ENCODE measurements at regions not wholly inside any gene's neighbourhood (a gene's known extent, or its start where the extent isn't known, plus 50 kb on each side); places are given as distances from the start of the nearest gene placed in this dataset.
"Not testable (repeated sequence)": the region's sequence is repeated elsewhere in the genome, so short reads cannot be mapped to it uniquely, and the experiment has no call there.

GRCh38 chr7:145489609-145490008, 627.0 kb upstream of the CNTNAP2 start:
- FAIRE-seq (no peak), DNase-seq (ENCODE audit: insufficient read length) (no peak)
- TF ChIP-seq POLR2AphosphoS5 (IDR thresholded peaks at IDR 0.05; ENCODE audit: low read depth, low read length) (no peak), TAF1 (IDR thresholded peaks at IDR 0.05; ENCODE audit: borderline replicate concordance, low read depth, low read length) (no peak), POLR2A (IDR thresholded peaks at IDR 0.05; ENCODE audit: low read depth, low read length) (no peak)

GRCh38 chr7:145488816-145489215, 627.8 kb upstream of the CNTNAP2 start:
- FAIRE-seq: no peak

GRCh38 chr7:145481985-145482384, 634.6 kb upstream of the CNTNAP2 start:
- no peak for TF ChIP-seq TAF1 (IDR thresholded peaks at IDR 0.05; ENCODE audit: borderline replicate concordance, low read depth, low read length)
- no peak for TF ChIP-seq POLR2AphosphoS5 (IDR thresholded peaks at IDR 0.05; ENCODE audit: low read depth, low read length)
- TF ChIP-seq POLR2A (IDR thresholded peaks at IDR 0.05; ENCODE audit: low read depth, low read length): no peak
- DNase-seq (ENCODE audit: insufficient read length): no peak
- no peak for FAIRE-seq

More at GRCh38 chr7:145488816-145489215, 627.8 kb upstream of the CNTNAP2 start:
- TF ChIP-seq POLR2A (IDR thresholded peaks at IDR 0.05; ENCODE audit: low read depth, low read length) (no peak), POLR2AphosphoS5 (IDR thresholded peaks at IDR 0.05; ENCODE audit: low read depth, low read length) (no peak), TAF1 (IDR thresholded peaks at IDR 0.05; ENCODE audit: borderline replicate concordance, low read depth, low read length) (no peak)
- DNase-seq (ENCODE audit: insufficient read length): no peak

GRCh38 chr7:145478541-145478940, 638.1 kb upstream of the CNTNAP2 start:
- FAIRE-seq (no peak), DNase-seq (ENCODE audit: insufficient read length) (no peak)
- no peak for TF ChIP-seq TAF1 (IDR thresholded peaks at IDR 0.05; ENCODE audit: borderline replicate concordance, low read depth, low read length)
- no peak for TF ChIP-seq POLR2AphosphoS5 (IDR thresholded peaks at IDR 0.05; ENCODE audit: low read depth, low read length)
- TF ChIP-seq POLR2A (IDR thresholded peaks at IDR 0.05; ENCODE audit: low read depth, low read length): no peak

- DNase-seq (ENCODE audit: insufficient read length): no peak
- no peak for FAIRE-seq
- TF ChIP-seq POLR2AphosphoS5 (IDR thresholded peaks at IDR 0.05; ENCODE audit: low read depth, low read length) (no peak), POLR2A (IDR thresholded peaks at IDR 0.05; ENCODE audit: low read depth, low read length) (no peak), TAF1 (IDR thresholded peaks at IDR 0.05; ENCODE audit: borderline replicate concordance, low read depth, low read length) (no peak)
These were observed 638.3 kb upstream of the TPK1 start for GRCh38 chr7:145474009-145474686.

GRCh38 chr7:145471883-145472282, 636.0 kb upstream of the TPK1 start:
- FAIRE-seq (no peak), DNase-seq (ENCODE audit: insufficient read length) (no peak)
- TF ChIP-seq POLR2AphosphoS5 (IDR thresholded peaks at IDR 0.05; ENCODE audit: low read depth, low read length): no peak
- no peak for TF ChIP-seq TAF1 (IDR thresholded peaks at IDR 0.05; ENCODE audit: borderline replicate concordance, low read depth, low read length)
- no peak for TF ChIP-seq POLR2A (IDR thresholded peaks at IDR 0.05; ENCODE audit: low read depth, low read length)

- TF ChIP-seq POLR2A (IDR thresholded peaks at IDR 0.05; ENCODE audit: low read depth, low read length) (no peak), POLR2AphosphoS5 (IDR thresholded peaks at IDR 0.05; ENCODE audit: low read depth, low read length) (no peak), TAF1 (IDR thresholded peaks at IDR 0.05; ENCODE audit: borderline replicate concordance, low read depth, low read length) (no peak)
- DNase-seq (ENCODE audit: insufficient read length) (no peak), FAIRE-seq (no peak)
These were observed 628.4 kb upstream of the TPK1 start for GRCh38 chr7:145464287-145464686.

- DNase-seq (ENCODE audit: insufficient read length) (no peak), FAIRE-seq (no peak)
- TF ChIP-seq TAF1 (IDR thresholded peaks at IDR 0.05; ENCODE audit: borderline replicate concordance, low read depth, low read length): no peak
- TF ChIP-seq POLR2AphosphoS5 (IDR thresholded peaks at IDR 0.05; ENCODE audit: low read depth, low read length): no peak
- no peak for TF ChIP-seq POLR2A (IDR thresholded peaks at IDR 0.05; ENCODE audit: low read depth, low read length)
These were observed 626.6 kb upstream of the TPK1 start for GRCh38 chr7:145462463-145462862.

- FAIRE-seq (no peak), DNase-seq (ENCODE audit: insufficient read length) (no peak)
- TF ChIP-seq TAF1 (IDR thresholded peaks at IDR 0.05; ENCODE audit: borderline replicate concordance, low read depth, low read length) (no peak), POLR2AphosphoS5 (IDR thresholded peaks at IDR 0.05; ENCODE audit: low read depth, low read length) (no peak), POLR2A (IDR thresholded peaks at IDR 0.05; ENCODE audit: low read depth, low read length) (no peak)
These were observed 599.0 kb upstream of the TPK1 start for GRCh38 chr7:145434811-145435210.

GRCh38 chr7:145431834-145432233, 596.0 kb upstream of the TPK1 start:
- no peak for DNase-seq (ENCODE audit: insufficient read length)
- no peak for TF ChIP-seq POLR2AphosphoS5 (IDR thresholded peaks at IDR 0.05; ENCODE audit: low read depth, low read length)
- TF ChIP-seq POLR2A (IDR thresholded peaks at IDR 0.05; ENCODE audit: low read depth, low read length): no peak
- TF ChIP-seq TAF1 (IDR thresholded peaks at IDR 0.05; ENCODE audit: borderline replicate concordance, low read depth, low read length): no peak
- FAIRE-seq: no peak

GRCh38 chr7:145418481-145418880, 582.6 kb upstream of the TPK1 start:
- FAIRE-seq; DNase-seq (ENCODE audit: insufficient read length): not testable (repeated sequence)

- FAIRE-seq: no peak
- DNase-seq (ENCODE audit: insufficient read length): no peak
- no peak for TF ChIP-seq POLR2A (IDR thresholded peaks at IDR 0.05; ENCODE audit: low read depth, low read length)
- no peak for TF ChIP-seq TAF1 (IDR thresholded peaks at IDR 0.05; ENCODE audit: borderline replicate concordance, low read depth, low read length)
- no peak for TF ChIP-seq POLR2AphosphoS5 (IDR thresholded peaks at IDR 0.05; ENCODE audit: low read depth, low read length)
These were observed 575.2 kb upstream of the TPK1 start for GRCh38 chr7:145411066-145411465.
